GM23338 (cell line): ENCODE measurements at regions not wholly inside any gene's neighbourhood (a gene's known extent, or its start where the extent isn't known, plus 50 kb on each side); places are given as distances from the start of the nearest gene placed in this dataset.
A peak's percentile ranks its signal among the peaks of the same experiment; 100 is the strongest.

Experiments
- ATAC-seq: fragments of 200-7000 bp; cut with Tn5 transposase; 3 replicates; pipeline ENCODE4 v1.9.1; 2020
- DNase-seq: peaks from one replicate; pipeline ENCODE4 v3.0.0-alpha.2; 2015; ENCODE audit warnings: low spot score
- H2AFZ ChIP-seq: fragments of 200-600 bp; sonication (generic); 2 replicates; pipeline ENCODE4 v1.8.0; 2016; ENCODE audit warnings: antibody characterized with exemption, mild to moderate bottlenecking, moderate library complexity
- H3F3A ChIP-seq: fragments of 200-600 bp; sonication (generic); replicated peaks from 2 replicates; pipeline ENCODE4 v1.8.0; 2017; ENCODE audit warnings: antibody characterized with exemption, mixed run types, low read depth
- H3K27ac ChIP-seq: fragments of 200-600 bp; sonication (generic); 2 replicates; pipeline ENCODE4 v1.6.1; 2016; ENCODE audit warnings: low read depth
- H3K27me3 ChIP-seq: fragments of 200-600 bp; sonication (generic); 2 replicates; pipeline ENCODE4 v1.8.0; 2016; ENCODE audit warnings: mild to moderate bottlenecking, mixed run types, moderate library complexity; ENCODE audit not compliant: insufficient read depth
- H3K36me3 ChIP-seq: fragments of 200-600 bp; sonication (generic); 2 replicates; pipeline ENCODE4 v1.8.0; 2016; ENCODE audit warnings: mild to moderate bottlenecking; ENCODE audit not compliant: insufficient read depth
- H3K4me1 ChIP-seq: fragments of 200-600 bp; sonication (generic); 2 replicates; pipeline ENCODE4 v1.8.0; 2016; ENCODE audit warnings: mild to moderate bottlenecking, moderate library complexity; ENCODE audit not compliant: insufficient read depth
- H3K4me2 ChIP-seq: fragments of 200-600 bp; sonication (generic); 2 replicates; pipeline ENCODE4 v1.7.1; 2017; ENCODE audit warnings: mixed run types
- H3K4me3 ChIP-seq: fragments of 200-600 bp; sonication (generic); 2 replicates; pipeline ENCODE4 v1.6.1; 2016; ENCODE audit warnings: mixed run types
- H3K79me2 ChIP-seq: fragments of 200-600 bp; sonication (generic); replicated peaks from 2 replicates; pipeline ENCODE4 v1.8.0; 2017; ENCODE audit warnings: mild to moderate bottlenecking; ENCODE audit not compliant: insufficient read depth
- H3K9me2 ChIP-seq: fragments of 200-600 bp; sonication (generic); 2 replicates; pipeline ENCODE4 v1.8.0; 2017; ENCODE audit not compliant: insufficient read depth
- H4K20me1 ChIP-seq: fragments of 200-600 bp; sonication (generic); replicated peaks from 2 replicates; pipeline ENCODE4 v1.8.0; 2017; ENCODE audit warnings: mild to moderate bottlenecking; ENCODE audit not compliant: insufficient read depth
- H3K27ac Mint-ChIP-seq: 2 replicates; pipeline ENCODE4 v1.8.0; 2020; ENCODE audit warnings: inconsistent platforms, mild to moderate bottlenecking, moderate library complexity, mixed read lengths
- H3K27me3 Mint-ChIP-seq: 3 replicates; pipeline ENCODE4 v1.8.0; 2022; ENCODE audit warnings: low read depth, mild to moderate bottlenecking, moderate library complexity, mixed read lengths, inconsistent platforms; ENCODE audit not compliant: insufficient read depth, poor library complexity
- H3K36me3 Mint-ChIP-seq: 3 replicates; pipeline ENCODE4 v1.8.0; 2021; ENCODE audit warnings: low read depth, mild to moderate bottlenecking, inconsistent platforms, moderate library complexity, mixed read lengths
- H3K4me1 Mint-ChIP-seq: 3 replicates; pipeline ENCODE4 v1.8.0; 2020; ENCODE audit warnings: mild to moderate bottlenecking, inconsistent platforms, mixed read lengths
- H3K4me3 Mint-ChIP-seq: 3 replicates; pipeline ENCODE4 v1.8.0; 2021; ENCODE audit warnings: moderate library complexity, mild to moderate bottlenecking, inconsistent platforms, mixed read lengths
- H3K9me3 Mint-ChIP-seq: 3 replicates; pipeline ENCODE4 v1.8.0; 2020; ENCODE audit warnings: moderate library complexity, mild to moderate bottlenecking, inconsistent platforms, mixed read lengths
- POLR2AphosphoS5 ChIP-seq: IDR thresholded peaks from 2 replicates; pipeline ENCODE4 v1.6.1; 2016; ENCODE audit warnings: antibody characterized with exemption, low read depth
- ZNF114 ChIP-seq: fragments of 250-450 bp; sonication (Bioruptor Pico); IDR thresholded peaks from 2 replicates; pipeline ENCODE4 v1.5.0; 2020; ENCODE audit warnings: mild to moderate bottlenecking, moderate library complexity
- ZNF331 ChIP-seq: fragments of 250-450 bp; sonication (Bioruptor Pico); IDR thresholded peaks from 2 replicates; pipeline ENCODE4 v1.5.0; 2020; ENCODE audit warnings: low read depth, mild to moderate bottlenecking, moderate library complexity
- TF ChIP-seq, protein P1 (sequence below): fragments of 250-450 bp; sonication (Bioruptor Pico); IDR thresholded peaks from 2 replicates; pipeline ENCODE4 v1.5.0; 2020; ENCODE audit warnings: mild to moderate bottlenecking, moderate library complexity
- TF ChIP-seq, protein P2 (sequence below), 2 experiments: fragments of 200-600 bp in 1 of 2; sonication (generic) in 1 of 2; conservative IDR thresholded peaks; 2 replicates each; pipeline versions ENCODE4 v1.5.1 to v1.6.1; 2016 to 2017; ENCODE audit warnings: antibody characterized with exemption in 2 of 2, low read depth in 2 of 2, mild to moderate bottlenecking in 2 of 2, moderate library complexity in 1 of 2
- TF ChIP-seq, protein P3 (sequence below): IDR thresholded peaks from 2 replicates; pipeline ENCODE4 v1.6.1; 2016; ENCODE audit warnings: antibody characterized with exemption
- TF ChIP-seq, protein P4 (sequence below): IDR thresholded peaks from one replicate; pipeline ENCODE4 v1.6.1; 2018; ENCODE audit warnings: antibody characterized with exemption; ENCODE audit not compliant: unreplicated experiment

DNA sequence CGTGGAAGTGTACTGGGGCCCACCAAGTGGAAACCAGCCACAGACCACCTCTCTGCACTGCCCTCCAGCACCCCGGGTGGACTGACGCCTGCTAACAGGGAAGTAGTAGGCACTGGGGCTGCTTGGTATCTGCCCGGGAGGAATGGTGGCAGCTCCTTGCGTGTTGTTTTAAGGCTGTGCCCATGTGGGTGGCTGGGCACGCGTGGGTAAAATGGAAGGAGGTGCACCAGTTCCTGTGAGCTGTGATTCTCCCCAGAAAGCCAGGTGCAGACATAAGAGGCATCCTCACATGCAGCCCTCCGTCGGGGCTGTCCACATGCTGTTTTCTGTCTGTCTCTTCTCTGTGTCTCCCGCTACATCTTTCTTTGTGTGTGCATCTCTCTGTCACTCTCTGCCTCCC lies 122.3 kb downstream of the ENGASE start (continued):
- TF ChIP-seq, protein P1, sequence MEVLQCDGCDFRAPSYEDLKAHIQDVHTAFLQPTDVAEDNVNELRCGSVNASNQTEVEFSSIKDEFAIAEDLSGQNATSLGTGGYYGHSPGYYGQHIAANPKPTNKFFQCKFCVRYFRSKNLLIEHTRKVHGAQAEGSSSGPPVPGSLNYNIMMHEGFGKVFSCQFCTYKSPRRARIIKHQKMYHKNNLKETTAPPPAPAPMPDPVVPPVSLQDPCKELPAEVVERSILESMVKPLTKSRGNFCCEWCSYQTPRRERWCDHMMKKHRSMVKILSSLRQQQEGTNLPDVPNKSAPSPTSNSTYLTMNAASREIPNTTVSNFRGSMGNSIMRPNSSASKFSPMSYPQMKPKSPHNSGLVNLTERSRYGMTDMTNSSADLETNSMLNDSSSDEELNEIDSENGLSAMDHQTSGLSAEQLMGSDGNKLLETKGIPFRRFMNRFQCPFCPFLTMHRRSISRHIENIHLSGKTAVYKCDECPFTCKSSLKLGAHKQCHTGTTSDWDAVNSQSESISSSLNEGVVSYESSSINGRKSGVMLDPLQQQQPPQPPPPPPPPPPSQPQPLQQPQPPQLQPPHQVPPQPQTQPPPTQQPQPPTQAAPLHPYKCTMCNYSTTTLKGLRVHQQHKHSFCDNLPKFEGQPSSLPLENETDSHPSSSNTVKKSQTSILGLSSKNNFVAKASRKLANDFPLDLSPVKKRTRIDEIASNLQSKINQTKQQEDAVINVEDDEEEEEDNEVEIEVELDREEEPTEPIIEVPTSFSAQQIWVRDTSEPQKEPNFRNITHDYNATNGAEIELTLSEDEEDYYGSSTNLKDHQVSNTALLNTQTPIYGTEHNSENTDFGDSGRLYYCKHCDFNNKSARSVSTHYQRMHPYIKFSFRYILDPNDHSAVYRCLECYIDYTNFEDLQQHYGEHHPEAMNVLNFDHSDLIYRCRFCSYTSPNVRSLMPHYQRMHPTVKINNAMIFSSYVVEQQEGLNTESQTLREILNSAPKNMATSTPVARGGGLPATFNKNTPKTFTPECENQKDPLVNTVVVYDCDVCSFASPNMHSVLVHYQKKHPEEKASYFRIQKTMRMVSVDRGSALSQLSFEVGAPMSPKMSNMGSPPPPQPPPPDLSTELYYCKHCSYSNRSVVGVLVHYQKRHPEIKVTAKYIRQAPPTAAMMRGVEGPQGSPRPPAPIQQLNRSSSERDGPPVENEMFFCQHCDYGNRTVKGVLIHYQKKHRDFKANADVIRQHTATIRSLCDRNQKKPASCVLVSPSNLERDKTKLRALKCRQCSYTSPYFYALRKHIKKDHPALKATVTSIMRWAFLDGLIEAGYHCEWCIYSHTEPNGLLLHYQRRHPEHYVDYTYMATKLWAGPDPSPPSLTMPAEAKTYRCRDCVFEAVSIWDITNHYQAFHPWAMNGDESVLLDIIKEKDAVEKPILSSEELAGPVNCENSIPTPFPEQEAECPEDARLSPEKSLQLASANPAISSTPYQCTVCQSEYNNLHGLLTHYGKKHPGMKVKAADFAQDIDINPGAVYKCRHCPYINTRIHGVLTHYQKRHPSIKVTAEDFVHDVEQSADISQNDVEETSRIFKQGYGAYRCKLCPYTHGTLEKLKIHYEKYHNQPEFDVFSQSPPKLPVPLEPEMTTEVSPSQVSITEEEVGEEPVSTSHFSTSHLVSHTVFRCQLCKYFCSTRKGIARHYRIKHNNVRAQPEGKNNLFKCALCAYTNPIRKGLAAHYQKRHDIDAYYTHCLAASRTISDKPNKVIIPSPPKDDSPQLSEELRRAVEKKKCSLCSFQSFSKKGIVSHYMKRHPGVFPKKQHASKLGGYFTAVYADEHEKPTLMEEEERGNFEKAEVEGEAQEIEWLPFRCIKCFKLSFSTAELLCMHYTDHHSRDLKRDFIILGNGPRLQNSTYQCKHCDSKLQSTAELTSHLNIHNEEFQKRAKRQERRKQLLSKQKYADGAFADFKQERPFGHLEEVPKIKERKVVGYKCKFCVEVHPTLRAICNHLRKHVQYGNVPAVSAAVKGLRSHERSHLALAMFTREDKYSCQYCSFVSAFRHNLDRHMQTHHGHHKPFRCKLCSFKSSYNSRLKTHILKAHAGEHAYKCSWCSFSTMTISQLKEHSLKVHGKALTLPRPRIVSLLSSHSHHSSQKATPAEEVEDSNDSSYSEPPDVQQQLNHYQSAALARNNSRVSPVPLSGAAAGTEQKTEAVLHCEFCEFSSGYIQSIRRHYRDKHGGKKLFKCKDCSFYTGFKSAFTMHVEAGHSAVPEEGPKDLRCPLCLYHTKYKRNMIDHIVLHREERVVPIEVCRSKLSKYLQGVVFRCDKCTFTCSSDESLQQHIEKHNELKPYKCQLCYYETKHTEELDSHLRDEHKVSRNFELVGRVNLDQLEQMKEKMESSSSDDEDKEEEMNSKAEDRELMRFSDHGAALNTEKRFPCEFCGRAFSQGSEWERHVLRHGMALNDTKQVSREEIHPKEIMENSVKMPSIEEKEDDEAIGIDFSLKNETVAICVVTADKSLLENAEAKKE (CRISPR knock-in tag) = no peak
- TF ChIP-seq, protein P2, sequence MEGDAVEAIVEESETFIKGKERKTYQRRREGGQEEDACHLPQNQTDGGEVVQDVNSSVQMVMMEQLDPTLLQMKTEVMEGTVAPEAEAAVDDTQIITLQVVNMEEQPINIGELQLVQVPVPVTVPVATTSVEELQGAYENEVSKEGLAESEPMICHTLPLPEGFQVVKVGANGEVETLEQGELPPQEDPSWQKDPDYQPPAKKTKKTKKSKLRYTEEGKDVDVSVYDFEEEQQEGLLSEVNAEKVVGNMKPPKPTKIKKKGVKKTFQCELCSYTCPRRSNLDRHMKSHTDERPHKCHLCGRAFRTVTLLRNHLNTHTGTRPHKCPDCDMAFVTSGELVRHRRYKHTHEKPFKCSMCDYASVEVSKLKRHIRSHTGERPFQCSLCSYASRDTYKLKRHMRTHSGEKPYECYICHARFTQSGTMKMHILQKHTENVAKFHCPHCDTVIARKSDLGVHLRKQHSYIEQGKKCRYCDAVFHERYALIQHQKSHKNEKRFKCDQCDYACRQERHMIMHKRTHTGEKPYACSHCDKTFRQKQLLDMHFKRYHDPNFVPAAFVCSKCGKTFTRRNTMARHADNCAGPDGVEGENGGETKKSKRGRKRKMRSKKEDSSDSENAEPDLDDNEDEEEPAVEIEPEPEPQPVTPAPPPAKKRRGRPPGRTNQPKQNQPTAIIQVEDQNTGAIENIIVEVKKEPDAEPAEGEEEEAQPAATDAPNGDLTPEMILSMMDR (conservative IDR thresholded peaks at IDR 0.05; ENCODE audit: low read depth in 2 of 2) = no peak

DNA sequence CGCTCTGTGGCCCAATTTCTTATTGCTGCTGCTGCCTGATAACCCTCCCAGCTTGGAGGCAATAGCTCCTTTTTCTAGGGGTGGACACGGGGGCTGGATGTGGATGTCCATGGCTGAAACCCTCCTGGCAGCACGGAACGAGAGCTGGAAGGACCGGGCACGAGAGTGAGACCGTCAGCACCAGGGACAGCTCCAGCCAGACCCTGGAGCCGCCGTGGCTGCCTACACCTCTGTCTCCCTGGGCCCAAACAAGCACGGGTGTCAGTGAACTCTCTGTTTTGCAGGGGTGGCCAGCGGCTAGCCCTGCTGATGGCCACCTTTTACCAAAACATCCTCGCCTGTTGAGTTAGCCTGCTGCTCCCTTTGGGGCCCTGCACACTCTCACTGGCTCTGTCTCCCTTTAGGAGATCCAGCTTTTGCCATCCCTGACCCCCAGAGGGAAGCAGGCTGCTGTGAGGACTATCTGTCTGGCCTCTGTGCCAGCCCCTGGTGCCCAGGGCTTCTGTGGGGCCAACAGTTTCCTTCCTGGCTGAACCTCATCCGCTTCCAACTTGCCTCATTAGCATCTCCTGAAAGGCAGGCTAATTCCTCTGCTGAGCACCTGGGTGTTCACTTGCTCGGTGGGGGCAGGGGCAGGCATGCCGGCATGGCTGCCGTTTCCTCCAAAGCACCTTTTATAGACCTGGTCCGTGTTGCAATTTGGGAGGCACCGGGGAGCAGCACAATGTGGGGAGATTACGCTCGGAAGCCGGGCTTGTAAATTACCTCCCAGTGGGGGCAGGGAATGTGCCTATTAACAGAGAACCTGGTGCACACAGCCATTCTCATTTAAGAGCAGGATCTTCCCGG lies 118.1 kb downstream of the ENGASE start:
- H3K9me3 Mint-ChIP-seq = no peaks in the 10 kb centered on the region; the same call in 2 of the 3 replicates
- DNase-seq = peak; percentile 90
- peak overlapping the region; percentile 75 for H3K4me2 ChIP-seq
- no peaks in the 10 kb centered on the region for H3K79me2 ChIP-seq
- no peaks in the 10 kb centered on the region for H3K27me3 ChIP-seq
- H4K20me1 ChIP-seq = no peaks in the 10 kb centered on the region
- H2AFZ ChIP-seq = no peak overlapping the region
- peak overlapping the region; percentile 98 for H3K27ac Mint-ChIP-seq
- ATAC-seq = peak; percentile 78
- peak overlapping the region; percentile 56 for H3K4me3 Mint-ChIP-seq
- H3K27ac ChIP-seq = peak overlapping the region; percentile 99
- peaks cover 18% of the 10 kb centered on the region for H3F3A ChIP-seq
- H3K9me2 ChIP-seq = no peaks in the 10 kb centered on the region
- no peaks in the 10 kb centered on the region for H3K36me3 Mint-ChIP-seq
- peaks cover 48% of the 10 kb centered on the region for H3K4me1 ChIP-seq
- H3K36me3 ChIP-seq = no peaks in the 10 kb centered on the region
- H3K4me1 Mint-ChIP-seq = peaks cover 71% of the 10 kb centered on the region
- peaks cover 20% of the 10 kb centered on the region for H3K27me3 Mint-ChIP-seq
- H3K4me3 ChIP-seq = peak overlapping the region; percentile 45
- TF ChIP-seq POLR2AphosphoS5 (no peak), ZNF331 (CRISPR knock-in tag) (no peak), ZNF114 (CRISPR knock-in tag) (no peak)
- TF ChIP-seq, protein P3, sequence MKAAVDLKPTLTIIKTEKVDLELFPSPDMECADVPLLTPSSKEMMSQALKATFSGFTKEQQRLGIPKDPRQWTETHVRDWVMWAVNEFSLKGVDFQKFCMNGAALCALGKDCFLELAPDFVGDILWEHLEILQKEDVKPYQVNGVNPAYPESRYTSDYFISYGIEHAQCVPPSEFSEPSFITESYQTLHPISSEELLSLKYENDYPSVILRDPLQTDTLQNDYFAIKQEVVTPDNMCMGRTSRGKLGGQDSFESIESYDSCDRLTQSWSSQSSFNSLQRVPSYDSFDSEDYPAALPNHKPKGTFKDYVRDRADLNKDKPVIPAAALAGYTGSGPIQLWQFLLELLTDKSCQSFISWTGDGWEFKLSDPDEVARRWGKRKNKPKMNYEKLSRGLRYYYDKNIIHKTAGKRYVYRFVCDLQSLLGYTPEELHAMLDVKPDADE = peak; percentile 40
- TF ChIP-seq, protein P4, sequence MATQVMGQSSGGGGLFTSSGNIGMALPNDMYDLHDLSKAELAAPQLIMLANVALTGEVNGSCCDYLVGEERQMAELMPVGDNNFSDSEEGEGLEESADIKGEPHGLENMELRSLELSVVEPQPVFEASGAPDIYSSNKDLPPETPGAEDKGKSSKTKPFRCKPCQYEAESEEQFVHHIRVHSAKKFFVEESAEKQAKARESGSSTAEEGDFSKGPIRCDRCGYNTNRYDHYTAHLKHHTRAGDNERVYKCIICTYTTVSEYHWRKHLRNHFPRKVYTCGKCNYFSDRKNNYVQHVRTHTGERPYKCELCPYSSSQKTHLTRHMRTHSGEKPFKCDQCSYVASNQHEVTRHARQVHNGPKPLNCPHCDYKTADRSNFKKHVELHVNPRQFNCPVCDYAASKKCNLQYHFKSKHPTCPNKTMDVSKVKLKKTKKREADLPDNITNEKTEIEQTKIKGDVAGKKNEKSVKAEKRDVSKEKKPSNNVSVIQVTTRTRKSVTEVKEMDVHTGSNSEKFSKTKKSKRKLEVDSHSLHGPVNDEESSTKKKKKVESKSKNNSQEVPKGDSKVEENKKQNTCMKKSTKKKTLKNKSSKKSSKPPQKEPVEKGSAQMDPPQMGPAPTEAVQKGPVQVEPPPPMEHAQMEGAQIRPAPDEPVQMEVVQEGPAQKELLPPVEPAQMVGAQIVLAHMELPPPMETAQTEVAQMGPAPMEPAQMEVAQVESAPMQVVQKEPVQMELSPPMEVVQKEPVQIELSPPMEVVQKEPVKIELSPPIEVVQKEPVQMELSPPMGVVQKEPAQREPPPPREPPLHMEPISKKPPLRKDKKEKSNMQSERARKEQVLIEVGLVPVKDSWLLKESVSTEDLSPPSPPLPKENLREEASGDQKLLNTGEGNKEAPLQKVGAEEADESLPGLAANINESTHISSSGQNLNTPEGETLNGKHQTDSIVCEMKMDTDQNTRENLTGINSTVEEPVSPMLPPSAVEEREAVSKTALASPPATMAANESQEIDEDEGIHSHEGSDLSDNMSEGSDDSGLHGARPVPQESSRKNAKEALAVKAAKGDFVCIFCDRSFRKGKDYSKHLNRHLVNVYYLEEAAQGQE = peak; percentile 93
